ENCODE measurements at regions not wholly inside any gene's neighbourhood (a gene's known extent, or its start where the extent isn't known, plus 50 kb on each side); places are given as distances from the start of the nearest gene placed in this dataset.

GRCh38 chr2:12970861-12971260, 254.1 kb downstream of the TRIB2 start:
- H3K4me3 Mint-ChIP-seq (ENCODE audit: low read depth) = no peak overlapping the region
- peaks cover 4% of the 10 kb centered on the region for H3K36me3 Mint-ChIP-seq (ENCODE audit: low read depth)
- H3K27ac Mint-ChIP-seq = no peak overlapping the region
- peaks cover 3% of the 10 kb centered on the region for H3K9me3 Mint-ChIP-seq
- H3K4me1 Mint-ChIP-seq (ENCODE audit: low read depth) = peaks cover 19% of the 10 kb centered on the region
- no peak for DNase-seq (ENCODE audit: low spot score)
- intact Hi-C loops (cut with micrococcal nuclease) = no loop called here
- H3K27me3 Mint-ChIP-seq (ENCODE audit: low read depth) = peaks cover 29% of the 10 kb centered on the region

GRCh38 chr2:12971581-12972365, 255.0 kb downstream of the TRIB2 start:
- peaks cover 31% of the 10 kb centered on the region for H3K27me3 Mint-ChIP-seq (ENCODE audit: low read depth)
- no peak overlapping the region for H3K27ac Mint-ChIP-seq

GRCh38 chr2:12978066-12978835, 261.5 kb downstream of the TRIB2 start:
- Mint-ChIP-seq H3K4me3 (ENCODE audit: low read depth) (no peak overlapping the region), H3K27me3 (ENCODE audit: low read depth) (peaks cover 48% of the 10 kb centered on the region), H3K36me3 (ENCODE audit: low read depth) (peaks cover 4% of the 10 kb centered on the region), H3K27ac (no peak overlapping the region), H3K9me3 (no peaks in the 10 kb centered on the region), H3K4me1 (ENCODE audit: low read depth) (no peaks in the 10 kb centered on the region)
- intact Hi-C loops (cut with micrococcal nuclease) = no loop called here
- no peak for DNase-seq (ENCODE audit: low spot score)

More at GRCh38 chr2:12971581-12972365, 255.0 kb downstream of the TRIB2 start:
- Mint-ChIP-seq H3K4me1 (ENCODE audit: low read depth) (peaks cover 12% of the 10 kb centered on the region), H3K9me3 (peaks cover 3% of the 10 kb centered on the region), H3K4me3 (ENCODE audit: low read depth) (no peak overlapping the region), H3K36me3 (ENCODE audit: low read depth) (peaks cover 4% of the 10 kb centered on the region)
- DNase-seq (ENCODE audit: low spot score) = no peak
- intact Hi-C loops (cut with micrococcal nuclease) = no loop called here

- H3K27me3 Mint-ChIP-seq (ENCODE audit: low read depth) = peaks cover 49% of the 10 kb centered on the region
- H3K27ac Mint-ChIP-seq = no peak overlapping the region
- intact Hi-C loops (cut with micrococcal nuclease) = no loop called here
- no peaks in the 10 kb centered on the region for H3K9me3 Mint-ChIP-seq
- peaks cover 1% of the 10 kb centered on the region for H3K36me3 Mint-ChIP-seq (ENCODE audit: low read depth)
- no peak overlapping the region for H3K4me3 Mint-ChIP-seq (ENCODE audit: low read depth)
- DNase-seq (ENCODE audit: low spot score) = no peak
- no peaks in the 10 kb centered on the region for H3K4me1 Mint-ChIP-seq (ENCODE audit: low read depth)
These were observed 262.3 kb downstream of the TRIB2 start for GRCh38 chr2:12979066-12979465.

GRCh38 chr2:12980817-12981216, 264.1 kb downstream of the TRIB2 start:
- Mint-ChIP-seq H3K36me3 (ENCODE audit: low read depth) (no peaks in the 10 kb centered on the region), H3K9me3 (no peaks in the 10 kb centered on the region), H3K4me3 (ENCODE audit: low read depth) (no peak overlapping the region), H3K27me3 (ENCODE audit: low read depth) (peaks cover 41% of the 10 kb centered on the region), H3K27ac (no peak overlapping the region), H3K4me1 (ENCODE audit: low read depth) (no peaks in the 10 kb centered on the region)
- no peak for DNase-seq (ENCODE audit: low spot score)
- intact Hi-C loops (cut with micrococcal nuclease) = no loop called here

- Mint-ChIP-seq H3K4me1 (ENCODE audit: low read depth) (no peaks in the 10 kb centered on the region), H3K27ac (no peak overlapping the region), H3K27me3 (ENCODE audit: low read depth) (peaks cover 36% of the 10 kb centered on the region), H3K36me3 (ENCODE audit: low read depth) (no peaks in the 10 kb centered on the region), H3K4me3 (ENCODE audit: low read depth) (no peak overlapping the region), H3K9me3 (no peaks in the 10 kb centered on the region)
- intact Hi-C loops (cut with micrococcal nuclease) = no loop called here
- no peak for DNase-seq (ENCODE audit: low spot score)
These were observed 265.4 kb downstream of the TRIB2 start for GRCh38 chr2:12982149-12982584.

GRCh38 chr2:12987246-12987645, 270.5 kb downstream of the TRIB2 start:
- H3K4me1 Mint-ChIP-seq (ENCODE audit: low read depth) = peaks cover 4% of the 10 kb centered on the region
- intact Hi-C loops (cut with micrococcal nuclease) = no loop called here
- H3K4me3 Mint-ChIP-seq (ENCODE audit: low read depth) = no peak overlapping the region
- H3K36me3 Mint-ChIP-seq (ENCODE audit: low read depth) = no peaks in the 10 kb centered on the region
- peaks cover 29% of the 10 kb centered on the region for H3K27me3 Mint-ChIP-seq (ENCODE audit: low read depth)
- no peaks in the 10 kb centered on the region for H3K9me3 Mint-ChIP-seq
- H3K27ac Mint-ChIP-seq = no peak overlapping the region
- DNase-seq (ENCODE audit: low spot score) = no peak

GRCh38 chr2:12988279-12988678, 271.5 kb downstream of the TRIB2 start:
- Mint-ChIP-seq H3K4me3 (ENCODE audit: low read depth) (no peak overlapping the region), H3K9me3 (no peaks in the 10 kb centered on the region), H3K27ac (no peak overlapping the region), H3K27me3 (ENCODE audit: low read depth) (peaks cover 33% of the 10 kb centered on the region), H3K4me1 (ENCODE audit: low read depth) (peaks cover 4% of the 10 kb centered on the region), H3K36me3 (ENCODE audit: low read depth) (no peaks in the 10 kb centered on the region)
- no peak for DNase-seq (ENCODE audit: low spot score)
- intact Hi-C loops (cut with micrococcal nuclease) = no loop called here

- H3K4me3 Mint-ChIP-seq (ENCODE audit: low read depth) = no peak overlapping the region
- intact Hi-C loops (cut with micrococcal nuclease) = no loop called here
- no peaks in the 10 kb centered on the region for H3K9me3 Mint-ChIP-seq
These were observed 273.8 kb downstream of the TRIB2 start for GRCh38 chr2:12990523-12990922.

GRCh38 chr2:12998685-12999084, 281.9 kb downstream of the TRIB2 start:
- no peak for DNase-seq (ENCODE audit: low spot score)
- intact Hi-C loops (cut with micrococcal nuclease) = no loop called here
- Mint-ChIP-seq H3K9me3 (no peaks in the 10 kb centered on the region), H3K27ac (no peak overlapping the region), H3K27me3 (ENCODE audit: low read depth) (peaks cover 37% of the 10 kb centered on the region), H3K4me3 (ENCODE audit: low read depth) (no peak overlapping the region), H3K36me3 (ENCODE audit: low read depth) (no peaks in the 10 kb centered on the region), H3K4me1 (ENCODE audit: low read depth) (no peaks in the 10 kb centered on the region)

More at GRCh38 chr2:12990523-12990922, 273.8 kb downstream of the TRIB2 start:
- H3K27me3 Mint-ChIP-seq (ENCODE audit: low read depth) = peaks cover 44% of the 10 kb centered on the region
- H3K36me3 Mint-ChIP-seq (ENCODE audit: low read depth) = no peaks in the 10 kb centered on the region
- DNase-seq (ENCODE audit: low spot score) = no peak
- no peak overlapping the region for H3K27ac Mint-ChIP-seq
- H3K4me1 Mint-ChIP-seq (ENCODE audit: low read depth) = peaks cover 4% of the 10 kb centered on the region

GRCh38 chr2:13000664-13001363, 284.1 kb downstream of the TRIB2 start:
- Mint-ChIP-seq H3K36me3 (ENCODE audit: low read depth) (no peaks in the 10 kb centered on the region), H3K4me1 (ENCODE audit: low read depth) (no peaks in the 10 kb centered on the region), H3K4me3 (ENCODE audit: low read depth) (no peak overlapping the region), H3K9me3 (no peaks in the 10 kb centered on the region), H3K27me3 (ENCODE audit: low read depth) (peaks cover 28% of the 10 kb centered on the region), H3K27ac (no peak overlapping the region)
- intact Hi-C loops (cut with micrococcal nuclease) = no loop called here
- DNase-seq (ENCODE audit: low spot score) = no peak

GRCh38 chr2:13001408-13001807, 284.7 kb downstream of the TRIB2 start:
- Mint-ChIP-seq H3K27ac (no peak overlapping the region), H3K9me3 (no peaks in the 10 kb centered on the region), H3K4me3 (ENCODE audit: low read depth) (no peak overlapping the region), H3K4me1 (ENCODE audit: low read depth) (no peaks in the 10 kb centered on the region), H3K27me3 (ENCODE audit: low read depth) (peaks cover 25% of the 10 kb centered on the region), H3K36me3 (ENCODE audit: low read depth) (no peaks in the 10 kb centered on the region)
- intact Hi-C loops (cut with micrococcal nuclease) = no loop called here
- DNase-seq (ENCODE audit: low spot score) = no peak
